NCI-H748 (cell line): ENCODE measurements at regions not wholly inside any gene's neighbourhood (a gene's known extent, or its start where the extent isn't known, plus 50 kb on each side); places are given as distances from the start of the nearest gene placed in this dataset.
A peak's percentile ranks its signal among the peaks of the same experiment; 100 is the strongest.

Source experiments
- DNase-seq: peaks from one replicate; lab custom pipeline; 2025; ENCODE audit not compliant: unreplicated experiment; lab: John Stamatoyannopoulos, UW

DNA sequence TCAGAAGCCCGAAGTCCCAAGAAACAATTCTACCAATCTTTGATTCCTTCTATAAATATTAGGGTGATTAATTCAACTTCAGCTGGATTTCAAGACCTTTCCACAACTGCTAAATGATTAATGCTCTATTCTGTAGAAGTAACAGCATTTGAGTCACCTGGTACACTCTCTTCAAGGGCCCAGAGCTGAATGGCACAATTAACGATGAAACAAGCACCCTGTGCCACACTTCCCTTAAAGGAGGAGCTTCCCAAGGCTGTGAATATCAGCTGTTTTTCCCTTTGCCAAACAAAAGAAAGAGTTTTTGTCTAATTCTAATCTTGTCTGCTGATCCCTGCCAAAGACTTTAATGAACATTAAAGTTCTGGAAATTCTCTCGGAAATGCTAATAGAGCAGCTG lies 56.0 kb downstream of the BOD1L2 start:
- DNase-seq, result no peak

- DNase-seq, result no peak
Observed at GRCh38 chr18:57205641-57206040, 58.8 kb downstream of the BOD1L2 start.

DNA sequence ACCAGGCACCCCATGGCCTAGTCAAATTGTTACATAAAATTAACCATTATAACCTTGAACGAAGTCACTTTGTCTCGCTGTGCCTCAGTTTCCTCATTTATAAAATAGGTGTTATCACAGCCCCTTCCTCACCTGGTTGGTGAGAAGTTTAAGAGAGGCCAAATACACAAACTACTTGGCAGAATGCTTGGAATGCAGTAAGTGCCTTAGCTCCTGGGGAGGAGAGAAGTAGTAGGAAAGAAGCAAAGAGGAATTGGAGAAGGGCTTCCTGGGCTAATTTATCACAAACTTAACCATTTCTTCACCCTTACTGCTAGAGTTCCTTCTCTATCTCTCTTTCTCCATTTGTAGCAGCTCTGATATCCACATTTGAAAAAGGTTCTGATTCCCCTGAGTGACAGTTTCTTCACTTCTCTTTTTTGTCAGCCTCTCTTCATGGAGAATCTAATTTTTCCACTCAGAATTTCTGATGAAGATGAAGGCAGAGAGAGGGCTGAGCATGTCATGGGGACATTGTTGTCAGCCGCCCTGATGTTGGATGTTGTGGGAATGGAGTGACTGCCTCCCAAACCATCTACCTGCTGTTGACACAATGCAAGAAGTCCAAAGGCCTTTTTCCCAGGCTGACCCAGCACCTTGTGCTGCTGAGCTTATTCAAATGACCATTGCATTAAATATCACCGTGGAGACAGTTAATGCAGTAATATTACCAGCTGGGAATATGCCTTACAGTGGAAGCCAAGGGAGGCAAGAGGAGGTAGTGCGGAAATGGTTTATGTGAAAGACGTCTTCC lies 60.4 kb downstream of the BOD1L2 start:
- DNase-seq, result no peak

DNA sequence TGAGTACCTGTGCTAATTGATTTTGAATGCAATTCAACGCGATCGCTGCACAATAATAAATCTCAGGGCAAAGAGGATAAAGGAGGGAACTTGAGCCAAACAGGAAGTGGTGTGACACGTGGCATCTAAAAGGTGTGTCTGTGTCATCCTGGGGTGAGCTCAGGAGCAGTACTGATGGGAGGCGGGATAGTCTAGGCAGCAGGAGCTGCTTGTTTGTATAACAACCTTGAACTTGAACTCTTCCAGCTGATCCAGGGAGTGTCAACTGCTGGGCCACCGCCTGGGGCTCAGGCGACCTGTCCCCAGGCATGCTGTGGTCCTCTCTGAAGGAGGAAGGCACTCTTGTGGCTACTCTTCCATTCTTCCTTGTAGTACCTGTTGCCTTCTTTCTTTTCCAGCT lies 61.2 kb downstream of the BOD1L2 start:
- peak; percentile 86 for DNase-seq

DNA sequence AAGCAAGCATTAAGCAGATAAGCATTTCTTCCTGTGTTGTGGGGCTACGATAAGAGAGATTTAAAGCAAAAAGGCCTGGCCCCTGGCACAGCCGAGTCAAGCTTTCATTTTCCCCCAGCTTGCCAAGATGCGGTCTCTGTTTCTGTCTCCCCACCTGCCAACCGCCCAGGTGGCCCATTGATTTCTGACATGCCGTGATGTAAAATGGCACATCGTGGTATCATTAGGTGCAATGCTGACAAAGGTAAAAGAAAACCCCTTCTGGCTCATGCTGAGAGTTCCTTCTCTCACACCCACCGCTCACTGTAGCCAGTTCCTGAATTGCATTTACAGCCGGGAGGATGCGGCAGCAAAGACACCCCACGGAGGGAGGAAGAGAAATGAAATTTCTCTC lies 62.8 kb downstream of the BOD1L2 start:
- no peak for DNase-seq

DNA sequence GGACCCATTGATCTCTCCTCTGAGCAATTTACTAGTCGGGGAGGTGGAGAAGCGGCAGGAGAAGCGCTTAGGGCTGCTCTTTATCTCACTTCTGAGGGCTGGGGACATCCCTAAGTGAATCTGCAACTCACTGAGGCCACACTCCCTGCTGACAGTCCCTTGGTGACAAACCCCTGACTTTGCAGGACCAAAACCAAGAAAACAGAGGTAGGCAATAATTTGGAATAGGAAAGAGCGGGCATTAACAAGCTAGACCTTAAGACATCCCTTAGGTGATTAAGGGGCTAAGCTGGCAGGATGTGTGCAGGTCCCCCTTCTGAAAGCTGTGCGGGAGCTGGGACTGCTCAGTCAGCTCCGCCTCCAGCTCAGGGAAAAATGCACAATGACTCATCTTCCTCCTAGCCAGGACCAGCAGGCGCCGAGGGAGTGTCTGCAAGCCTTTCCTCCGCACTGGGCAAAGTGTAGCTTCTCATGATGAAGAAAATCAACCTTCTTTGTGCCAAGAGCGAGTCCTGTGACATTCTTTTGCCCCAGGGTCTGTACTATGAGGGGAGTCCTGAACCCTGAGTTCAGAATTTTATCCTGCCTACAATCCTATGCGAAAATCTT lies 63.3 kb downstream of the BOD1L2 start:
- peak; percentile 43 for DNase-seq

DNA sequence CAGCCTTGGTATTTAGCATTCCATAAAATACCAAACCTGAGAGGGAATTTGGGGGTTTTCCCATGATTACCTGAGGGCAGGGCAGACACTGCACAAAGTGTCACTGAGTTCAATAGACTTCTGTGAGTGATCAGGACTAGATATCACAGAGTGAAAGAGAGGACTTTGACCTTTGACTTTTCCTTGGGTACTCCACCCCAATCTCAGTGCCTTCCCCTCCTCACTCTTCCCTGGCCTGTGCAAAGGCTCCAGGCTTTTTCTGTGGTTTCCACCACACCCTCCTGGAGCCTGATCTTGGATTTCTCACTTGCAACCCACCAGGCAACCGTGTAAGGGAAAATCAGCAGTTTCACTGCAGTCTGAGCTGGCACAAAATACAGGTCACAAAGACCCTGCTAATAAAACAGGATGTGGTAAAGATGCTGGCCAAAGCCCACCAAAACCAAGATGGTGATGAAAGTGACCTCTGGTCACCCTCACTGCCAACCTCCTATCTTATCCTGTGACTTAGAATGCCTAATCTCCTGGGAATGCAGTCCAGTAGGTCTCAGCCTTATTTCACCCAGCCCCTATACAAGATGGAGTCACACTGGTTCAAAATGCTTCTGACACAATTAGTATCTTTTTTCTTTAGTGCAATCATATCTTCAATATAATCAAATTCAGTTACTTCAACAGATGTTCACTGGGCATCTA lies 64.0 kb downstream of the BOD1L2 start:
- DNase-seq, result no peak

DNA sequence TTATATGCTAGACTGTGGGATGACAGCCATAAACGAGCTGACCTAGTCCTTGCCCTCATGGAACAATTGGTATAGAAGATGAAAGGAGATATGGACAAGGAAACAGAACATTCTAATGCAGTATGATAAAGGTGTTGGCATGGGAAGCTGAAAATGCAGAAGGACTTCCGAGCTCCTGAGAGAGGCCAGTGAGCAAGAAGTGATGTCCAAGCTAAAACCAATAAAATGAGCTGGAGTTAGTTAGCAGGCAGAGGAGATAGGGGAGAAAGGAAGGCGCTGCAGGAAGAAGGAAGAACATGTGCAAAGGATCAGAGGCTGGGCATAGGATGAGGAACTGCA lies 64.5 kb downstream of the BOD1L2 start:
- DNase-seq, result no peak

- DNase-seq, result no peak
Observed at GRCh38 chr18:57211776-57212175, 64.9 kb downstream of the BOD1L2 start.

- DNase-seq, result no peak
Observed at GRCh38 chr18:57212678-57213077, 65.8 kb downstream of the BOD1L2 start.

DNA sequence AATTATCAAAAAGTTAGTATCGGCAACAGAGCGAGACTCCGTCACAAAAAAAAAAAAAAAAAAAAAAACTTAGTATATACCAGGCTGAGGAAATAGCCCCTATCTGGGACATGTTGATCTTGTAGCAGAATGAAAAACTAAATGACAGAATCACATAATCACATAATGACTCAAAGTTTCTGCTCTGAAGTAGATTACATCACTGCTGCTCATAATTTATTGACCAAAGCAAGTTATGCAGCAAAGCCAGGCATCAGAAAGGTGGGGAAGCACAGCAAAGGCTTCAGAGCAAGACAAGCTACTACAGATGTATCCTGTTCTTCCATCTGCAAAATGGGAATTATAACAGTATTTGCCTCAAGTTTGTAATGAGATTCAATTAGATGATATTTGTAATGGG lies 68.1 kb downstream of the BOD1L2 start:
- no peak for DNase-seq

DNA sequence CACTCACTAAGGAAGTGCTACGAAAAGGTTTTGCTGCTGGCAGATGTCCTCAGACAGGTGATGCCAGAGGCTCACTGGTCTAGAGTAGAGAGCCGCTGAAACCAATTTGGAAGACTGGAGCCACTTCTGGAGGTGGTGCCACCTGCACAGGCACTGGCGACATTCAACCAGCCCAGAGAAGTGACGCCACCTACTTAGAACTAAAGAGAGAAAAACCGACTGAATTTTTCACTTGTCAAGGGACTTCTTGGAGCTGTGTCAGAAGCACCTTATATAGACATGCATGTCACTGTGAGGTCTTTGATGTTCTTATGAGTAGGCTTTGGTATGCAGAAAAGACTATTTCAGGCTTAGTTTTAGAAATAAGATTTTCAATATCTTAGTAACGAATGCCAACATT lies 71.4 kb downstream of the BOD1L2 start:
- no peak for DNase-seq

- DNase-seq, result peak; percentile 27
Observed at GRCh38 chr18:57219964-57220363, 73.1 kb downstream of the BOD1L2 start.

DNA sequence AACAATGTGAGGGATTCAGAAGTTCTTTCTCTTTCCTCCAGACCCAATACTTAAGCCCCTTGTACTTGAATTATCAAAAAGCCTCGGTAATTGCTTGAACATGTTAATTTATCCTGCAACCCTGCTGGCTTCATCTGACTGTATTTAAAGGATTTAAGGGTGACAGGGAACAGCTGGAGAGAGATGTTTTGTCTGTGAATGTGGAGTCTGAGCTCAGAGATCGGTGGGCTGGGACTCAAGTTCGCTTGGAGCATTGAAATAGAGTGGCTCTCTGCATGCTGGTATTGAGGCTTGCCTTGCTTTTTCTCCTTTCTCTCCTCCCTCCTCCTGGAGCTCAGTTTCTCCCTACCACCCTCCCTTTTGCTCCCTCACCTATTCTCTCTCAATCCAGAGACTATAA lies 73.6 kb downstream of the BOD1L2 start:
- DNase-seq, result no peak

- no peak for DNase-seq
Observed at GRCh38 chr18:57220930-57221483, 74.1 kb downstream of the BOD1L2 start.

DNA sequence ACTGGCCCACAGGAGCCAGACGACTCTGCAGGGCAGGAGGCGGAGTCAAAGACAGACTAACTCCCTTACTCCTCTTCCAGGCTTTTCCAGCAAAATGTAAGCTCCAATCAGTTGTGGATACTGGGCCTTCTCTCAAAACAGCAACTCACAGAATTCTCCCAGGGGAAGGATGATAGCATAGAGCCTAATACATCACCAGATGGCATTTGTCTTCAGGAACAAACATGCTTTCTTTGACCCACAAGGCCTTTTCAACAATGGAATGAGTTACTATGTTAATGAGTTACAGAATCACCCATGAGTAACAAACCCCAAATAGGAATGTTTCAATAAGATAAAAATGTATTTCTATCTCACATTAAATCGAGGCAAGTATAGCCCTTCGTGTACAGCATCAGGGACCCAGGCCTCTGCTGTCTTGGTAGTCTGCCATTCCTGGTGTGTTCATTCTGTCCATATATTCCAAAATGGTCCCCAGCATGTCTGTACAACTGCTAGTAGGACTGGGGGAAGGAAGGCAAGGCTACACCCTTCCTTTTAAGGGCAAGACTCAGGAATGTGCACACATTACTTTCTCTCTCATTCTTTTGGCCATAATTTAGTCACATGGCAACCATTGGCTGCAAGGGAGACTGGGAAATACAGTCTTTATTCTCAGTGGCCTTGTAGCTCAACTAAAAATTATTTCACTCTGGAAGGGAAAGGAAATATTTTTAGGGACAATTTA lies 76.4 kb downstream of the BOD1L2 start:
- DNase-seq, result no peak

DNA sequence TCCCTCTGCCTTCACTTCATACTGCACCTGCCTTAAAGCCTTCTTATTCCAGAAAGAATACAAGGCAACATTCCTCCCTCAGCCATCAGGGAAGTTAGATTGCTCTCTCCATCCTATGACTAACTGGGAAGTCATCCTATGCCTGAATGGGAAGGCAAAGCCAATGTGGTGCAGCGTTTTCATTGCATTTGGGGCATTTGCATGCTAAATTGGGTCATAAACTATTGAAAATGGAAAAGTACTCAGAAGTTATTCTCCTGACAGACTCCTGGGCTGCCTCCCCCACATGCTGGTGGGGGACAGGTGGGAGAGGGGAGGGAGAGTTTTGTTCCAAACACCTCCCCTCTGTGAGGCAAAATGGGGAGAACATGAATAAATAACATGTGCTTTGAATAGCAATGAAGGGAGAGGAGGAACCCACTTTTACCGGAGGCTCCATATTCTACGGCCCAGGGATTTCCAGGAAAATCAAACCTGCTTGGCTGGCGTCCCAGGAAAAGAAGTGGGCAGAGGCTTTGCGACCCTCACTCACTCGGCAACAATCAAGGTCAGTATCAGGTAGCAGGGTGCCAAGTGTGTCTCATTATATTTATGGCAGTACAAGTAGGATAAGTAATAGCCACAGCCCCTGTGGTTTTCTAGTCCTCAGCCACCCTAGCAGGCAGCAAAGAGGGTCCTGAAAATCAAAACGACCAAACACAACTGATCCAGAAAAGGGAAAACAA lies 84.1 kb downstream of the BOD1L2 start:
- no peak for DNase-seq

DNA sequence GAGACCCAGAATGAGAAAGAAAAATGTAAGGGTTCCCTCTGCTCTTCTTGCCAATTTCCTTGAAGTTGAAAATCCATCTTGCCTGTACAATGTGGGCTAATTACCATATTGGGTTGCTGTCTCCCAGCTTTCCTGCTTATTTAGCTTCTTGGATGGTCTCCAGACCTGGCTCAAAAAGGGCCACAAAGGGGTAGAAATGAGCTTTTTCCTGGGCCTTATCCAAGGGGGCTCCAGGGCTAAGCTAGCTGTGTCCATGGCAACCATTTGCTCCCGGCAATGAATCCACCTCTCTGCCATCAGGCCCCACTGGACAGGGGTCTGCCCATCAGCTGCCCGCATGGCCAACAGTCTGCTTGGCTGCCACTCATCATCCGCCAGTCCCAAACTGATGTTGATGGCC lies 85.0 kb downstream of the BOD1L2 start:
- no peak for DNase-seq

DNA sequence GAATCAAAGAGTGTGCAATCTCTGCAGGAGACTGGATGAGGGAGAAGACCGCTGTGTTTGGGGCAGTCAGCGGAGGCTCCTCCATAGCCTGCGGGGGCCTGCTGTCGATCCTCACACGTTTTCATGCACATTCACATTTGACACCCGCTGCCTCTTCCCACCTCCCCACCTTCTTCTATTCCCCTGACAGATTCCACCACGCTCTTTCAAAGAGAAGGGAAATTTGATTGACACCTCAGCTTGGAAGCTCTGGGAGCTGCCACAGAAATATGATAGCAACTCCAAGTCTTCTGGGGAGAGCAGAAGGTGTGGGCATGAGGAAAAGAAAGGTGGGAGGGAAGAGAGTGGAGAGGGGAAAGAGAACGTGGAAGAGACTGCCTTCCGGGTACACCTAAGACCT lies 87.5 kb downstream of the BOD1L2 start:
- DNase-seq, result no peak

- DNase-seq, result no peak
Observed at GRCh38 chr18:57241869-57242268, 95.0 kb downstream of the BOD1L2 start.

GRCh38 chr18:57242285-57242684 lies 95.4 kb downstream of the BOD1L2 start:
- no peak for DNase-seq
